ENCODE measurements at regions not wholly inside any gene's neighbourhood (a gene's known extent, or its start where the extent isn't known, plus 50 kb on each side); places are given as distances from the start of the nearest gene placed in this dataset.
"Not testable (repeated sequence)": the region's sequence is repeated elsewhere in the genome, so short reads cannot be mapped to it uniquely, and the experiment has no call there.

DNA sequence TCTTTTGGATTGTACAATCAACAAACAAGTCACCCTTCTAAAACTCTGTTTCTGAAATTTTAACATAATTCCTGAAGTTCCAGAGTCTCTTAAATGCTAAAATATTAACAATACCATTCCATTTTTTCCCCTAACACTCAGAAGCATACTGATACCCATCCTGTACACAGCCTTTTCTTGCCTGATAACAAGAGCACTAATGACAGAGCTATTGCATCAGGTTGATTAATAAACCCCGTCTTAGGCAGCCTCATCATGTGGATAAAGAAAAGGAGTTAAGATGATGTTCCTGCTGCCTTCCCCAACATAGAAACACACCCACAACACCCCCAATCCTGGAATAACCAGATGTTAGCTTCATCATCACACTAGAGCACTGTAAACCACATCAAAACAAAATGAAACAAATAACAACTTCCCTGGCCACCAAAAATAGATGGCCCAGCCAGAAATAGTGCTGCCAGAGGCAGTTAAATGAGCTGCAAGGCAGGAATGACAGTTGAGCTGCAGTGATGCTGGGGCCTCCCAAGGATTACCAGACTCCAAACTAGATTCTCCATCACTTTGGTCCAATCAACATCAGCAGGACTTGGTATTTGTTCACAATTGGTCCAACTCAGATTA is 93.8 kb upstream of the NBPF26 start:
- TF ChIP-seq POLR2A, POLR2AphosphoS5, TAF1, SPI1 (IDR thresholded peaks at IDR 0.05; ENCODE audit: low read depth, low read length): not testable (repeated sequence)
